DND-41 (cell line): ENCODE measurements at regions not wholly inside any gene's neighbourhood (a gene's known extent, or its start where the extent isn't known, plus 50 kb on each side); places are given as distances from the start of the nearest gene placed in this dataset.

Experiments
- CTCF ChIP-seq: IDR thresholded peaks from 2 replicates; pipeline ENCODE4 v1.5.1; 2012; ENCODE audit warnings: borderline replicate concordance, low read length, moderate library complexity, mild to moderate bottlenecking; ENCODE audit not compliant: poor library complexity, severe bottlenecking; ENCODE audit errors: extremely low read depth
- EZH2 ChIP-seq: IDR thresholded peaks from 3 replicates; pipeline ENCODE4 v1.6.1; 2012; ENCODE audit warnings: borderline replicate concordance, low read depth, mild to moderate bottlenecking, moderate library complexity, low read length, inconsistent platforms; ENCODE audit not compliant: severe bottlenecking

GRCh38 chr9:108469654-108470053 lies 386.1 kb downstream of the ACTL7B start:
- TF ChIP-seq CTCF (no peak), EZH2 (no peak)
